ENCODE measurements at regions not wholly inside any gene's neighbourhood (a gene's known extent, or its start where the extent isn't known, plus 50 kb on each side); places are given as distances from the start of the nearest gene placed in this dataset.

DNA sequence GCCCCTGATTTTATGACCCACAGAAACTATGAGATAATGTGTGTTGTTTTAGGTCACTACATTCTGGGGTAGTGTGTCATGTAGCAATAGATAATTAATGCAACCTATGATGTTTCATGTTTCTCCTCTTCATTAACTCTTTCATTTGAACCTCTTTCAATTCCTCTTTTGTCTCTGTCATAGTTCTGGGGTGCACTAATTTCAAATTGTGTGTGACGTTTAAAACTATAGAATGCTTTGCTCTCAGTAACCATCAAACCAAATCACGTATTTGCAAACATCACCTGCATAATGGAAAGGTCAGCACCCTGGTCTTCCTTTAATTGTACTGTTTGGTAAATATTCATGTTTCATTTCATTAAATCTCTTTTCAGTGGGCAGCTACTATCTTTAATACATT lies 621.6 kb downstream of the TLR4 start:
- TF ChIP-seq, protein P1, sequence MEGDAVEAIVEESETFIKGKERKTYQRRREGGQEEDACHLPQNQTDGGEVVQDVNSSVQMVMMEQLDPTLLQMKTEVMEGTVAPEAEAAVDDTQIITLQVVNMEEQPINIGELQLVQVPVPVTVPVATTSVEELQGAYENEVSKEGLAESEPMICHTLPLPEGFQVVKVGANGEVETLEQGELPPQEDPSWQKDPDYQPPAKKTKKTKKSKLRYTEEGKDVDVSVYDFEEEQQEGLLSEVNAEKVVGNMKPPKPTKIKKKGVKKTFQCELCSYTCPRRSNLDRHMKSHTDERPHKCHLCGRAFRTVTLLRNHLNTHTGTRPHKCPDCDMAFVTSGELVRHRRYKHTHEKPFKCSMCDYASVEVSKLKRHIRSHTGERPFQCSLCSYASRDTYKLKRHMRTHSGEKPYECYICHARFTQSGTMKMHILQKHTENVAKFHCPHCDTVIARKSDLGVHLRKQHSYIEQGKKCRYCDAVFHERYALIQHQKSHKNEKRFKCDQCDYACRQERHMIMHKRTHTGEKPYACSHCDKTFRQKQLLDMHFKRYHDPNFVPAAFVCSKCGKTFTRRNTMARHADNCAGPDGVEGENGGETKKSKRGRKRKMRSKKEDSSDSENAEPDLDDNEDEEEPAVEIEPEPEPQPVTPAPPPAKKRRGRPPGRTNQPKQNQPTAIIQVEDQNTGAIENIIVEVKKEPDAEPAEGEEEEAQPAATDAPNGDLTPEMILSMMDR (IDR thresholded peaks at IDR 0.05): no peak
- TF ChIP-seq EP300 (IDR thresholded peaks at IDR 0.05): no peak
- no peak for TF ChIP-seq POLR2A (IDR thresholded peaks at IDR 0.05)
